AG04450 (cell line): ENCODE measurements at regions not wholly inside any gene's neighbourhood (a gene's known extent, or its start where the extent isn't known, plus 50 kb on each side); places are given as distances from the start of the nearest gene placed in this dataset.

ENCODE experiments used
- CTCF ChIA-PET: fragments of 300-600, 350-600 bp; formaldehyde crosslinking; extraction: SDS; loops from one replicate; lab custom pipeline; 2022; ENCODE audit warnings: antibody characterized with exemption, inconsistent platforms; lab: Charles Lee
- POLR2A ChIA-PET: fragments of 350-600 bp; formaldehyde crosslinking; extraction: SDS; loops from one replicate; lab custom pipeline; 2021; ENCODE audit warnings: antibody characterized with exemption, inconsistent platforms; lab: Yijun Ruan, JAX
- DNase-seq: peaks from one replicate; pipeline ENCODE4 v3.0.0-alpha.2; 2011; ENCODE audit warnings: low read depth, low spot score
- H3K27ac ChIP-seq: one replicate; pipeline ENCODE4 v1.5.1; 2012; ENCODE audit warnings: low read depth, low read length, control low read depth
- H3K27me3 ChIP-seq: one replicate; pipeline ENCODE4 v1.6.0; 2012; ENCODE audit warnings: low read length; ENCODE audit not compliant: control insufficient read depth, insufficient read depth
- H3K4me3 ChIP-seq: 2 replicates; pipeline ENCODE4 v1.5.1; 2011; ENCODE audit warnings: mild to moderate bottlenecking, low read depth, low read length, control low read depth
- H3K9me3 ChIP-seq: 2 replicates; pipeline ENCODE4 v1.5.1; 2012; ENCODE audit warnings: low read length; ENCODE audit not compliant: control insufficient read depth, insufficient read depth
- CTCF ChIP-seq: IDR thresholded peaks from 2 replicates; pipeline ENCODE4 v1.5.1; 2011; ENCODE audit warnings: low read depth, low read length, control low read depth, inconsistent platforms

- no peak overlapping the region for H3K27ac ChIP-seq
- no peak for DNase-seq
- H3K27me3 ChIP-seq: peaks cover 6% of the 10 kb centered on the region
- no peak for TF ChIP-seq CTCF
- no peaks in the 10 kb centered on the region for H3K9me3 ChIP-seq
- ChIA-PET POLR2A (no interaction called here), CTCF (no interaction called here)
- no peak overlapping the region for H3K4me3 ChIP-seq
Observed at GRCh38 chr10:71123023-71123422, 89.3 kb upstream of the UNC5B start.

GRCh38 chr10:71124921-71125748 is 87.2 kb upstream of the UNC5B start:
- no peak for TF ChIP-seq CTCF
- CTCF ChIA-PET: no interaction called here

GRCh38 chr10:71125749-71126107 is 86.6 kb upstream of the UNC5B start:
- ChIA-PET CTCF (no interaction called here), POLR2A (no interaction called here)
- Histone ChIP-seq H3K9me3 (no peaks in the 10 kb centered on the region), H3K27me3 (peaks cover 6% of the 10 kb centered on the region), H3K27ac (no peak overlapping the region), H3K4me3 (no peak overlapping the region)
- DNase-seq: no peak
- no peak for TF ChIP-seq CTCF

More at GRCh38 chr10:71124921-71125748, 87.2 kb upstream of the UNC5B start:
- no peak overlapping the region for H3K4me3 ChIP-seq
- no peaks in the 10 kb centered on the region for H3K9me3 ChIP-seq
- no peak overlapping the region for H3K27ac ChIP-seq
- peaks cover 6% of the 10 kb centered on the region for H3K27me3 ChIP-seq
- POLR2A ChIA-PET: no interaction called here
- DNase-seq: no peak

GRCh38 chr10:71126432-71126831 is 85.9 kb upstream of the UNC5B start:
- Histone ChIP-seq H3K4me3 (no peak overlapping the region), H3K27me3 (peaks cover 12% of the 10 kb centered on the region), H3K9me3 (no peaks in the 10 kb centered on the region), H3K27ac (no peak overlapping the region)
- DNase-seq: no peak
- ChIA-PET POLR2A (no interaction called here), CTCF (interaction anchor here (0.9 kb wide), 1 partner anchor 82 kb away, joined by 3 read pairs; no protein-coding TSS in a partner anchor)
- no peak for TF ChIP-seq CTCF

GRCh38 chr10:71127104-71127503 is 85.3 kb upstream of the UNC5B start:
- CTCF ChIA-PET: interaction anchor here (0.9 kb wide), 1 partner anchor 82 kb away, joined by 3 read pairs; no protein-coding TSS in a partner anchor
- POLR2A ChIA-PET: no interaction called here
- Histone ChIP-seq H3K9me3 (no peaks in the 10 kb centered on the region), H3K4me3 (no peak overlapping the region), H3K27me3 (peaks cover 14% of the 10 kb centered on the region), H3K27ac (no peak overlapping the region)
- no peak for DNase-seq
- TF ChIP-seq CTCF: no peak
